Colonic mucosa (tissue), 4 donors: ENCODE measurements at regions not wholly inside any gene's neighbourhood (a gene's known extent, or its start where the extent isn't known, plus 50 kb on each side); places are given as distances from the start of the nearest gene placed in this dataset.

ENCODE experiments used
- DNase-seq: peaks from one replicate; pipeline ENCODE4 v3.0.0-alpha.2; 2020
- H3K27ac ChIP-seq: fragments of 200-600 bp; one replicate; pipeline ENCODE4 v1.8.0; 2021
- H3K27me3 ChIP-seq: fragments of 200-600 bp; one replicate; pipeline ENCODE4 v1.8.0; 2021
- H3K36me3 ChIP-seq: fragments of 200-600 bp; one replicate; pipeline ENCODE4 v1.8.0; 2021
- H3K4me1 ChIP-seq: fragments of 200-600 bp; one replicate; pipeline ENCODE4 v1.8.0; 2021; ENCODE audit warnings: mild to moderate bottlenecking
- H3K4me3 ChIP-seq: fragments of 200-600 bp; one replicate; pipeline ENCODE4 v1.8.0; 2021
- H3K9ac ChIP-seq, 2 donors: one replicate each; pipeline ENCODE4 v1.7.0; 2013; ENCODE audit warnings: control low read depth in 2 of 2, low read depth in 2 of 2, low read length in 2 of 2
- H3K9me3 ChIP-seq: fragments of 200-600 bp; one replicate; pipeline ENCODE4 v1.8.0; 2021
- intact Hi-C: fragments of 100-400 bp; cut with DNase I; formaldehyde crosslinking; loops from one replicate; pipeline ENCODE4 v1.14.1; 2022
- TF ChIP-seq, protein P1 (sequence below): fragments of 200-600 bp; IDR thresholded peaks from one replicate; pipeline ENCODE4 v1.8.0; 2022; ENCODE audit warnings: antibody characterized with exemption, mild to moderate bottlenecking
- donor health status: healthy.
- donor health status: DM: no; HTN: no; CAD: no.
- donor health status: DM: no; HTN: no; CAD: no.

DNA sequence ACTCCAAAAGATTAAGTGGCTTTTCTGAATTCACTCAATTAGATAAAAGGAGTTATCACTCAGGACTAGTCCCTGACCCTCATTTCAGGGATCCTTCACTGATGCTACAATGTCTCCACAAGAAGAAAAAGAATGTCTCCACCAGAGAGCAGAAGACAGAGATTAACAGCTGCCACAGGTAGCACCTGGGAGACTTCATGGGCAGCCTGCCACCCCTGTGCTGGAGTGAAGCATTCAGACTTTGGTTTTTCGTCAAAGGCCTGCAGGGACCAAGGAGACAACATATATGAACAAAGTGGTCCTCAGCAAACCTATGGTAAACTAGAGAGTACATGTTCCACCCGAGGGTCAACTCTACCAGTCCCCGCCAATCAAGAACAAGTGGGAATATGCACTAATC is 197.0 kb upstream of the ACVR2A start:
- H3K9ac ChIP-seq, result no peak overlapping the region
- no peaks in the 10 kb centered on the region for H3K4me1 ChIP-seq
- intact Hi-C loops, result no loop called here
- no peaks in the 10 kb centered on the region for H3K9me3 ChIP-seq
- no peak overlapping the region for H3K27ac ChIP-seq
- no peaks in the 10 kb centered on the region for H3K36me3 ChIP-seq
- DNase-seq, result no peak
- H3K27me3 ChIP-seq, result no peaks in the 10 kb centered on the region
- TF ChIP-seq, protein P1, sequence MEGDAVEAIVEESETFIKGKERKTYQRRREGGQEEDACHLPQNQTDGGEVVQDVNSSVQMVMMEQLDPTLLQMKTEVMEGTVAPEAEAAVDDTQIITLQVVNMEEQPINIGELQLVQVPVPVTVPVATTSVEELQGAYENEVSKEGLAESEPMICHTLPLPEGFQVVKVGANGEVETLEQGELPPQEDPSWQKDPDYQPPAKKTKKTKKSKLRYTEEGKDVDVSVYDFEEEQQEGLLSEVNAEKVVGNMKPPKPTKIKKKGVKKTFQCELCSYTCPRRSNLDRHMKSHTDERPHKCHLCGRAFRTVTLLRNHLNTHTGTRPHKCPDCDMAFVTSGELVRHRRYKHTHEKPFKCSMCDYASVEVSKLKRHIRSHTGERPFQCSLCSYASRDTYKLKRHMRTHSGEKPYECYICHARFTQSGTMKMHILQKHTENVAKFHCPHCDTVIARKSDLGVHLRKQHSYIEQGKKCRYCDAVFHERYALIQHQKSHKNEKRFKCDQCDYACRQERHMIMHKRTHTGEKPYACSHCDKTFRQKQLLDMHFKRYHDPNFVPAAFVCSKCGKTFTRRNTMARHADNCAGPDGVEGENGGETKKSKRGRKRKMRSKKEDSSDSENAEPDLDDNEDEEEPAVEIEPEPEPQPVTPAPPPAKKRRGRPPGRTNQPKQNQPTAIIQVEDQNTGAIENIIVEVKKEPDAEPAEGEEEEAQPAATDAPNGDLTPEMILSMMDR, result no peak
- H3K4me3 ChIP-seq, result no peak overlapping the region

GRCh38 chr2:147646818-147647468 is 197.9 kb upstream of the ACVR2A start:
- Histone ChIP-seq H3K27ac (no peak overlapping the region), H3K27me3 (no peaks in the 10 kb centered on the region), H3K9ac (no peak overlapping the region), H3K4me1 (no peaks in the 10 kb centered on the region), H3K9me3 (no peaks in the 10 kb centered on the region), H3K36me3 (no peaks in the 10 kb centered on the region), H3K4me3 (no peak overlapping the region)
- no peak for DNase-seq
- TF ChIP-seq, protein P1, result no peak
- intact Hi-C loops, result no loop called here

DNA sequence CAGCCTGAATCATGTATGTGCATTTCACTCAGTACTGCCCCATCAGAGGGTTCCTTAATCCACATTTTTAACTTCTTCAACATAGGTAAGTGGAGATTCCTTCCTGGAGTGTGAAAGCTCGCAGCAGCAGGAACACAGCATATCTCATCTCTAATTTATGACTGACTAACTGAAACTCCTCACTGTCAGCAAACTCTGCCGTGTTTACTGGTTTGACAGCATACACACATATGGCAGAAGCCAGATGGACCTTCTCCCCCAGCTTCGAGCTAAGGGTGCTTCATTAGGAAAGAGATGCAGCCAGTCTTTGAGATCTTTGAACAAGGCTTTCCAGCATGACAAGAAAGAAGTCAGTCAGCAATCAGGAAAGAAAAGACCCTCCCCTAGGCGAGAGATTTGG is 200.3 kb upstream of the ACVR2A start:
- Histone ChIP-seq H3K4me1 (no peaks in the 10 kb centered on the region), H3K36me3 (no peaks in the 10 kb centered on the region), H3K9ac (no peak overlapping the region), H3K4me3 (no peak overlapping the region), H3K27ac (no peak overlapping the region), H3K27me3 (no peaks in the 10 kb centered on the region), H3K9me3 (no peaks in the 10 kb centered on the region)
- DNase-seq, result no peak
- intact Hi-C loops, result no loop called here
- TF ChIP-seq, protein P1, result no peak

DNA sequence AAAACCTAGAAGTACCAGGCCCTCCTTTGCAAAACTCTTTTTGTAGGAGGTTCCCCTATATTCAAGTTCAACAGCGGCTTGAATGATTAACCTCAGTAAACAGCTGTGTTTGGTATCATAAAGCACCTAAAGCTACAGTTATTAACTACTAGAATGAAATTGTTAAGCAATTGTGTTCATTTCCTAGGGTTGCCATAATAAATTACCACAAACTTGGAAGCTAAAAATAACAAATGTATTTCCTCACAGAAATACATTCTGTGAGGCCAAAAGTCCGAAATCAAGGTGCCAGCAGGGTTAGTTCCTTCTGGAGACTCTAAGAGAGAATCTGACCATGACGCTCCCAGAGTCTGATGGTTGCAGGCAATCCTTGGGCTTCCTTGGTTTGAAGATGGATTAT is 202.1 kb upstream of the ACVR2A start:
- no peak overlapping the region for H3K27ac ChIP-seq
- H3K4me1 ChIP-seq, result no peaks in the 10 kb centered on the region
- H3K36me3 ChIP-seq, result no peaks in the 10 kb centered on the region
- TF ChIP-seq, protein P1, result no peak
- H3K9me3 ChIP-seq, result no peaks in the 10 kb centered on the region
- H3K27me3 ChIP-seq, result no peaks in the 10 kb centered on the region
- DNase-seq, result no peak
- intact Hi-C loops, result no loop called here
- no peak overlapping the region for H3K9ac ChIP-seq
- no peak overlapping the region for H3K4me3 ChIP-seq

GRCh38 chr2:147641651-147642050 is 203.2 kb upstream of the ACVR2A start:
- H3K36me3 ChIP-seq, result no peaks in the 10 kb centered on the region
- no peaks in the 10 kb centered on the region for H3K9me3 ChIP-seq
- H3K27ac ChIP-seq, result no peak overlapping the region
- DNase-seq, result no peak
- H3K4me3 ChIP-seq, result no peak overlapping the region
- no peaks in the 10 kb centered on the region for H3K27me3 ChIP-seq
- H3K4me1 ChIP-seq, result peaks cover under 1% of the 10 kb centered on the region
- no peak overlapping the region for H3K9ac ChIP-seq
- TF ChIP-seq, protein P1, result no peak
- intact Hi-C loops, result no loop called here
